HG03575 (cell line): ENCODE measurements at regions not wholly inside any gene's neighbourhood (a gene's known extent, or its start where the extent isn't known, plus 50 kb on each side); places are given as distances from the start of the nearest gene placed in this dataset.
"Not testable (repeated sequence)": the region's sequence is repeated elsewhere in the genome, so short reads cannot be mapped to it uniquely, and the experiment has no call there.

ENCODE experiments used
- ATAC-seq: cut with Tn5 transposase; IDR thresholded peaks from one replicate; pipeline ENCODE4 v1.9.1; 2021; ENCODE audit not compliant: unreplicated experiment, insufficient number of reproducible peaks, low FRiP score; ENCODE audit errors: extremely low read depth

- no peak for ATAC-seq
Observed at GRCh38 chr9:107786561-107786960, 297.0 kb upstream of the KLF4 start.

- no peak for ATAC-seq
Observed at GRCh38 chr9:107784235-107784958, 294.8 kb upstream of the KLF4 start.

- ATAC-seq = no peak
Observed at GRCh38 chr9:107782789-107783188, 293.2 kb upstream of the KLF4 start.

GRCh38 chr9:107782381-107782780, 292.8 kb upstream of the KLF4 start:
- no peak for ATAC-seq

GRCh38 chr9:107780960-107781359, 291.4 kb upstream of the KLF4 start:
- ATAC-seq = no peak

- no peak for ATAC-seq
Observed at GRCh38 chr9:107779731-107780130, 290.2 kb upstream of the KLF4 start.

GRCh38 chr9:107778661-107779060, 289.1 kb upstream of the KLF4 start:
- no peak for ATAC-seq

- not testable (repeated sequence) for ATAC-seq
Observed at GRCh38 chr9:107774099-107774498, 284.5 kb upstream of the KLF4 start.

GRCh38 chr9:107772988-107773387, 283.4 kb upstream of the KLF4 start:
- no peak for ATAC-seq

- no peak for ATAC-seq
Observed at GRCh38 chr9:107770716-107771115, 281.1 kb upstream of the KLF4 start.

- ATAC-seq = no peak
Observed at GRCh38 chr9:107768224-107768623, 278.7 kb upstream of the KLF4 start.

- no peak for ATAC-seq
Observed at GRCh38 chr9:107767711-107768110, 278.1 kb upstream of the KLF4 start.

GRCh38 chr9:107763469-107763868, 273.9 kb upstream of the KLF4 start:
- not testable (repeated sequence) for ATAC-seq

GRCh38 chr9:107761307-107761706, 271.7 kb upstream of the KLF4 start:
- no peak for ATAC-seq

GRCh38 chr9:107760469-107761242, 271.1 kb upstream of the KLF4 start:
- ATAC-seq = no peak

- no peak for ATAC-seq
Observed at GRCh38 chr9:107759823-107760166, 270.2 kb upstream of the KLF4 start.

- ATAC-seq = no peak
Observed at GRCh38 chr9:107759009-107759822, 269.6 kb upstream of the KLF4 start.

GRCh38 chr9:107756091-107756490, 266.5 kb upstream of the KLF4 start:
- no peak for ATAC-seq

GRCh38 chr9:107755246-107755645, 265.7 kb upstream of the KLF4 start:
- no peak for ATAC-seq
